ENCODE measurements at regions not wholly inside any gene's neighbourhood (a gene's known extent, or its start where the extent isn't known, plus 50 kb on each side); places are given as distances from the start of the nearest gene placed in this dataset.

GRCh38 chr5:51279983-51280706 is 103.1 kb upstream of the ISL1 start:
- peak; percentile 17 for DNase-seq

- DNase-seq: no peak
These were observed 97.2 kb upstream of the ISL1 start for GRCh38 chr5:51286046-51286445.

GRCh38 chr5:51302343-51302742 is 80.9 kb upstream of the ISL1 start:
- no peak for DNase-seq

- peak; percentile 19 for DNase-seq
These were observed 56.4 kb upstream of the ISL1 start for GRCh38 chr5:51326844-51327243.

Data from NCI-H1105 (cell line).